ENCODE measurements at regions not wholly inside any gene's neighbourhood (a gene's known extent, or its start where the extent isn't known, plus 50 kb on each side); places are given as distances from the start of the nearest gene placed in this dataset.

GRCh38 chr6:121967631-121968030 is 431.8 kb upstream of the HSF2 start:
- TF ChIP-seq POLR2A (IDR thresholded peaks at IDR 0.05; ENCODE audit: low read length) (no peak), GATA1 (IDR thresholded peaks at IDR 0.05; ENCODE audit: low read depth, low read length) (no peak)

All from erythroblast (primary cell).